HepG2 (cell line): ENCODE measurements at regions not wholly inside any gene's neighbourhood (a gene's known extent, or its start where the extent isn't known, plus 50 kb on each side); places are given as distances from the start of the nearest gene placed in this dataset.

ENCODE experiments used
- ARNT ChIP-seq: fragments of 450-650 bp; IDR thresholded peaks from 2 replicates; pipeline ENCODE4 v1.6.1; 2017
- CTCF ChIP-seq: sonication (generic); formaldehyde crosslinking; IDR thresholded peaks from 2 replicates; pipeline ENCODE4 v1.5.0; 2020; ENCODE audit warnings: mild to moderate bottlenecking, missing genetic modification reagents, moderate library complexity
- FOXJ3 ChIP-seq: sonication (generic); formaldehyde crosslinking; IDR thresholded peaks from 2 replicates; pipeline ENCODE4 v1.4.0; 2020; ENCODE audit warnings: missing genetic modification reagents, mild to moderate bottlenecking, borderline replicate concordance
- REL ChIP-seq: sonication (generic); formaldehyde crosslinking; conservative IDR thresholded peaks from 2 replicates; pipeline ENCODE4 v1.8.0; 2022; ENCODE audit warnings: mild to moderate bottlenecking, missing genetic modification reagents, moderate library complexity
- RFX3 ChIP-seq: IDR thresholded peaks from 2 replicates; pipeline ENCODE4 v1.6.1; 2016; ENCODE audit warnings: missing biosample characterization, missing genetic modification reagents
- SMYD3 ChIP-seq: sonication (generic); formaldehyde crosslinking; IDR thresholded peaks from 2 replicates; pipeline ENCODE4 v1.8.1; 2023; ENCODE audit warnings: mild to moderate bottlenecking, missing genetic modification reagents
- ZNF274 ChIP-seq: sonication (generic); formaldehyde crosslinking; IDR thresholded peaks from 2 replicates; pipeline ENCODE4 v1.5.1; 2020; ENCODE audit warnings: mild to moderate bottlenecking, missing genetic modification reagents

- no peak for TF ChIP-seq ARNT
- TF ChIP-seq SMYD3 (CRISPR knock-in tag): no peak
- TF ChIP-seq REL (CRISPR knock-in tag): no peak
- TF ChIP-seq ZNF274 (CRISPR knock-in tag): no peak
- no peak for TF ChIP-seq RFX3
- no peak for TF ChIP-seq CTCF
- TF ChIP-seq FOXJ3 (CRISPR knock-in tag): no peak
Measured at GRCh38 chr9:15369871-15370270, 52.8 kb upstream of the SNAPC3 start.
